ENCODE measurements at regions not wholly inside any gene's neighbourhood (a gene's known extent, or its start where the extent isn't known, plus 50 kb on each side); places are given as distances from the start of the nearest gene placed in this dataset.

GRCh38 chr20:23163562-23163961 lies 77.4 kb upstream of the CD93 start:
- Histone ChIP-seq H3K4me1 (peaks cover 24% of the 10 kb centered on the region), H3K4me3 (no peak overlapping the region), H3K36me3 (no peaks in the 10 kb centered on the region), H3K27me3 (no peaks in the 10 kb centered on the region), H3K9ac (ENCODE audit: low read depth in 2 of 2, low read length in 2 of 2) (peak overlapping the region in 1 of 2 donors; percentile 51), H3K27ac (no peak overlapping the region), H3K9me3 (no peaks in the 10 kb centered on the region)
- intact Hi-C loops (cut with DNase I) = no loop called here
- TF ChIP-seq, protein P1, sequence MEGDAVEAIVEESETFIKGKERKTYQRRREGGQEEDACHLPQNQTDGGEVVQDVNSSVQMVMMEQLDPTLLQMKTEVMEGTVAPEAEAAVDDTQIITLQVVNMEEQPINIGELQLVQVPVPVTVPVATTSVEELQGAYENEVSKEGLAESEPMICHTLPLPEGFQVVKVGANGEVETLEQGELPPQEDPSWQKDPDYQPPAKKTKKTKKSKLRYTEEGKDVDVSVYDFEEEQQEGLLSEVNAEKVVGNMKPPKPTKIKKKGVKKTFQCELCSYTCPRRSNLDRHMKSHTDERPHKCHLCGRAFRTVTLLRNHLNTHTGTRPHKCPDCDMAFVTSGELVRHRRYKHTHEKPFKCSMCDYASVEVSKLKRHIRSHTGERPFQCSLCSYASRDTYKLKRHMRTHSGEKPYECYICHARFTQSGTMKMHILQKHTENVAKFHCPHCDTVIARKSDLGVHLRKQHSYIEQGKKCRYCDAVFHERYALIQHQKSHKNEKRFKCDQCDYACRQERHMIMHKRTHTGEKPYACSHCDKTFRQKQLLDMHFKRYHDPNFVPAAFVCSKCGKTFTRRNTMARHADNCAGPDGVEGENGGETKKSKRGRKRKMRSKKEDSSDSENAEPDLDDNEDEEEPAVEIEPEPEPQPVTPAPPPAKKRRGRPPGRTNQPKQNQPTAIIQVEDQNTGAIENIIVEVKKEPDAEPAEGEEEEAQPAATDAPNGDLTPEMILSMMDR (IDR thresholded peaks at IDR 0.05) = no peak
- peak; percentile 18 for DNase-seq

GRCh38 chr20:23162887-23163286 lies 76.8 kb upstream of the CD93 start:
- intact Hi-C loops (cut with DNase I) = no loop called here
- Histone ChIP-seq H3K27ac (no peak overlapping the region), H3K4me3 (no peak overlapping the region), H3K9me3 (no peaks in the 10 kb centered on the region), H3K9ac (ENCODE audit: low read depth in 2 of 2, low read length in 2 of 2) (no peak overlapping the region), H3K36me3 (no peaks in the 10 kb centered on the region), H3K27me3 (no peaks in the 10 kb centered on the region), H3K4me1 (peaks cover 24% of the 10 kb centered on the region)
- TF ChIP-seq, protein P1 (IDR thresholded peaks at IDR 0.05) = no peak
- DNase-seq = peak; percentile 17

DNA sequence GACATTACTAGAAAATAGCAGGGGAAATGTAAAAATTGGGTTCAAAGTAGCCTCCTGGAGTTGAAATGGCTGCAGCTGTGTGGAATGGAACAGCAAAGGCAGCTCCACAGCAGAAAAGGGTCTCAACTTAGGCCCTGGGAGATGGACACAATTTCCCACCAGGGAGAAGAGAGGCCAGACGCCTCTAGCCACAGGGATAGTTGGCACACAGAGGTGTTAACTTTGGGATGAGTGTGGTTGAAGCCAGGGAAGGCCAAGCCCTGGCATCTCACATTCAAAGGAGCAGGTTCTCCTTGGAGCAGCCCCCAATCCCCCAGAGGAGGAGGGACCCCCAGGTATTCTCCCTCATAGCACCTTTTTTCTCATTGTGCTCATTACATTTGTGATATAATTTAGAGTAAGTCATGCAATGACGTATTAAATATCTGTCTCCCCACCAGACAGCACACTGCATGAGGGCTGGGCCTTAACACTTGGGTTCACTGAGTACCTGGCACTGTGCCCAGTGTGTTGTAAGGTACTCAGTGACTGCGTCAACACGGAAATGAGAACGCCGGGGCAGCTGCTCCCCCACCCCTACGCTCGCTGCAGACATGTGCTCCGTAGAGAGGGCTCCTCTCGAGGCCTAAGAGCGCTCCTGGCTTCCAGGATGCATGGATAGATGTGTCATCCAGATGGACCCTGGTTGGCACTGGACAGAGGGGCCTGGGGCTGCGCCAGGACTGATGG lies 76.0 kb upstream of the CD93 start:
- Histone ChIP-seq H3K4me3 (no peak overlapping the region), H3K9ac (ENCODE audit: low read depth in 2 of 2, low read length in 2 of 2) (peak overlapping the region in 1 of 2 donors; percentile 16), H3K36me3 (no peaks in the 10 kb centered on the region), H3K27me3 (no peaks in the 10 kb centered on the region), H3K27ac (peak overlapping the region; percentile 34), H3K4me1 (peaks cover 24% of the 10 kb centered on the region), H3K9me3 (no peaks in the 10 kb centered on the region)
- intact Hi-C loops (cut with DNase I) = no loop called here
- DNase-seq = peak; percentile 90
- TF ChIP-seq, protein P1 (IDR thresholded peaks at IDR 0.05) = no peak

- DNase-seq = peak; percentile 17
- H3K27ac ChIP-seq = no peak overlapping the region
- intact Hi-C loops (cut with DNase I) = no loop called here
- TF ChIP-seq, protein P1 (IDR thresholded peaks at IDR 0.05) = no peak
- H3K36me3 ChIP-seq = no peaks in the 10 kb centered on the region
- no peaks in the 10 kb centered on the region for H3K9me3 ChIP-seq
- H3K4me3 ChIP-seq = no peak overlapping the region
- no peaks in the 10 kb centered on the region for H3K27me3 ChIP-seq
- peak overlapping the region in 1 of 2 donors; percentile 16 for H3K9ac ChIP-seq (ENCODE audit: low read depth in 2 of 2, low read length in 2 of 2)
- peaks cover 24% of the 10 kb centered on the region for H3K4me1 ChIP-seq
These were observed 75.2 kb upstream of the CD93 start for GRCh38 chr20:23161244-23161891.

DNA sequence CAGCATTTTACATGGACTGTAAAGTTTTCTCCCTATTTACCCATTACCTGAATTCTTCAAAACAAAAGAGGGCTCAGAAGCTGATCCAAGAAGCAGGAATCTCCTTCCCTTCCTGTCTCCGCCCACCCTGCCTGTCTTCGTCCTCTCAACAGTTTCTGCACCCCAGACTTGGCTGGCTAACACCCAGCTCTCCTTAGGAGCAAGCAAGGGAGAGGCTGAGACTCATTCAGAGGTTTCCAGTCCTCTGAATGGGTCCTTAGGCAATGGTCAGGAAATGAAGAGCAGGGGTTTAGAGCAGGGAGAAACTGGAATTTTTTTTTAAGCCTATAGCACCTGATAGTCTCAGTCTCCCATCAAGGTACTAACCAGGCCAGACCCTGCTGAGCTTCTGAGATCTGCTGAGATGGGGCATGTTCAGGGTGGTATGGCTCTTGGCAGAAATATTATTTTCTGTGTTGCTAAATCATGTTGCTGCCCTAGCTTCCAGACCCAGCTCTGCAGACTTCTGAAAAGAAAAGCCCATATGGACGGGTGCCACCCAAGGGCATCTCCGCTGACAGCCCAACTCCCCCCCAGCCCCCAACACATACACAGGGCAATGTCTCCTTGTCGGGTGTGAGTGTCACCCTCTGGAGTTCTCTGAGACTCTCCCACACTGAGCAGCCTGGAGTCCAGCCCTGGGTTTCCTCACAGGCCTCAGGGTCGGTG lies 74.6 kb upstream of the CD93 start:
- Histone ChIP-seq H3K27me3 (no peaks in the 10 kb centered on the region), H3K36me3 (no peaks in the 10 kb centered on the region), H3K4me1 (peaks cover 24% of the 10 kb centered on the region), H3K4me3 (no peak overlapping the region), H3K9me3 (no peaks in the 10 kb centered on the region), H3K9ac (ENCODE audit: low read depth in 2 of 2, low read length in 2 of 2) (peak overlapping the region in 1 of 2 donors; percentile 49), H3K27ac (no peak overlapping the region)
- intact Hi-C loops (cut with DNase I) = no loop called here
- TF ChIP-seq, protein P1 (IDR thresholded peaks at IDR 0.05) = no peak
- DNase-seq = peak; percentile 17
